Lower leg skin (tissue), 4 donors: ENCODE measurements at regions not wholly inside any gene's neighbourhood (a gene's known extent, or its start where the extent isn't known, plus 50 kb on each side); places are given as distances from the start of the nearest gene placed in this dataset.

Experiments
- DNase-seq, 2 donors: peaks; one replicate each; pipeline ENCODE4 v3.0.0-alpha.2; 2019; ENCODE audit warnings: low spot score in 2 of 2
- H3K4me3 ChIP-seq: fragments of 200-600 bp; sonication (generic); 2 replicates; pipeline ENCODE4 v1.5.1; 2017; ENCODE audit warnings: mild to moderate bottlenecking, low read depth; ENCODE audit not compliant: poor library complexity, severe bottlenecking
- CTCF ChIP-seq, 3 donors: fragments of 450-650 bp; IDR thresholded peaks; one replicate each; pipeline ENCODE4 v1.5.1; 2016; ENCODE audit warnings: antibody characterized with exemption in 3 of 3, mild to moderate bottlenecking in 3 of 3, moderate library complexity in 2 of 3
- POLR2A ChIP-seq, 2 donors: fragments of 450-650 bp; IDR thresholded peaks; one replicate each; pipeline ENCODE4 v1.6.1; 2016 to 2017; ENCODE audit warnings: antibody characterized with exemption in 2 of 2, mild to moderate bottlenecking in 1 of 2, moderate library complexity in 1 of 2
- WGBS, 2 donors: methylation state at CpG; one replicate each; pipeline ENCODE4 v1.1.5; 2018; 5-methylcytosine and 5-hydroxymethylcytosine counted together
- intact Hi-C: fragments of 100-400 bp; cut with DNase I; formaldehyde crosslinking; loops from one replicate; pipeline ENCODE4 v1.15.0; 2023; ENCODE audit warnings: low total_unique reads

DNA sequence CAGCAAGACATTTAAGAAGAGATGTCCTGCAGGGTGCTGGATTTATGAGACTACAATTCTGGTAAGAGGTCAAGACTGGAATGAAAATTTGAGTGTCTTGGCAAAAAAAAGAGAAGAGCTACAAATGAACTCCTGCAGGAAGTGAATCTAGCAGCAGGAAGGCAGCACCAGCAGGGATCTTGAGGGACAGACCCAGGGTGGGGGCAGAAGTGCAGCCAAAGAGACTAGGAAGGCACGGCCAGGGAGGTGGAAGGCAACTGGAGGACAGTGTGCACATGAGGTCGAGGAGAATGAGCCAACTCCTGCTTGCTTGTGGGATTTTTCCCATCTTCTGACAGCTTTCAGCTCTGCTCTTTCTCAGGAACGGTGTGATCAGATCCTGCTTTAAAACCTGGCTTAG is 263.2 kb downstream of the BUD13 start:
- peak in 1 of 2 donors; percentile 78 for DNase-seq
- H3K4me3 ChIP-seq: no peak overlapping the region
- 24 to 53% methylated on average over 3 of the region's 3 CpGs for WGBS, 2 donors
- intact Hi-C loops: no loop called here
- TF ChIP-seq CTCF (IDR thresholded peaks at IDR 0.05) (no peak), POLR2A (IDR thresholded peaks at IDR 0.05) (no peak)

DNA sequence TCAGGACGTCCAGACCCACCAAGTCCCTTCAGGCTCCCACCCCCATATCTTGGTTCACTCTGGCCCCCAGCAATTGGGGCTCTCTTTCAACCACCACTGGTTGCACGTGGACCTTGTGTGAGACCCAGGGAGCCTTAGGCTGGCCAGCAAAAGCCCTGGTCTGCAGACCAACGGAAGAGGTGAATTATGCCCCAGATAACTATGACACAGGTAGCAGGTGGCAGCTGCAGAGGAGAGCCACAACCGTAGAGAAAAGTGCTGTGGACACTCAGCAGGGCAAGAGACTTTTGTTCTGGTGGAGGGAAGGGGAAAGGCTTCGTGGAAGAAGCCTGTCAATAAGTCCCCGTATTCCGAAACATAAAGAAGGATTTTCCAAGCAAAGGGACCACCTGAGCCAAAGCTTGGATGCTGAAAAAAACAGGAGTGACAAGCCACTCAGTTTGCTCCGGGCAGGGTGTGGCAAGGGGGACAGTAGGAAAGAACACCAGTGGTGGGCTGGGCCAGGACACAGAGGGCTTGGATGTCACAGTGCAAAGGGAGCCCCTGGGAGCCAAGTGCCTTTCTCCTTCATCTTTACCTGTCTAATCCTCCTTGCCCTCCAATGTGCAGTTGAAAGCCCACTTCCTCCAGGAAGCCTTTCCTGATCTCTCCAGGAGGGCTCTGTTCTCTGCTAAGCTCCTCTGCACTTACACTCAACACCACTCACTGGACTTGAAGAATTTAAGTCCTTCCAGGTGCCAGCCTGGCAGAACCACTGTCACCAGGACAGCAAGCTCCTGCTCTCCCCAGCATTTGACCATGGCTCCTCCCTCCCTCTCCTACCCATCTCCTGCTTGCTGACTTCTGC is 264.7 kb downstream of the BUD13 start:
- intact Hi-C loops: no loop called here
- TF ChIP-seq POLR2A (IDR thresholded peaks at IDR 0.05) (no peak), CTCF (IDR thresholded peaks at IDR 0.05) (no peak)
- 74 to 75% methylated on average over 8 of the region's 8 CpGs for WGBS, 2 donors
- no peak overlapping the region for H3K4me3 ChIP-seq
- peak in 1 of 2 donors; percentile 64 for DNase-seq

DNA sequence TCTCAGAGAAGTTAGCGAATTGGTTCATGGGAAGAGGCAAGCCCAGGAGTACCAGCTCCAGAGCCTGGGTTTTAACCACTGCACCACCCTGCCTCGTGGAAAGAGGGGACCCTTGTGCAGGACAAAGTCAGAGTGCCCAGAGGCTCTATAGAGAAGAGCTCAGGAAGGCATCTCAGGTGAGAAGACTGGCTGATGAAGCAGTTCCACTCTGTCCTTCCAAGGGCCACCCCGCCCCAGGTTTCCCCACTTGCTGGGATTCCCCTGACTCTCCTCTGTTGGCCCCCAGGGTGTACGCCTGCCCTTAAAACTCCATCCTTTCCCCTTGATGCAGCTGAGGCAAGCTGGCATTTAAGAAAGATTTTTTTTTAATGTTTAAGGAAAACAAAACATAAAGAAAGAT is 265.8 kb downstream of the BUD13 start:
- no peak overlapping the region for H3K4me3 ChIP-seq
- peak in 1 of 2 donors; percentile 42 for DNase-seq
- intact Hi-C loops: no loop called here
- 66 to 80% methylated on average over 4 of the region's 4 CpGs for WGBS, 2 donors
- TF ChIP-seq CTCF (IDR thresholded peaks at IDR 0.05) (no peak), POLR2A (IDR thresholded peaks at IDR 0.05) (no peak)

DNA sequence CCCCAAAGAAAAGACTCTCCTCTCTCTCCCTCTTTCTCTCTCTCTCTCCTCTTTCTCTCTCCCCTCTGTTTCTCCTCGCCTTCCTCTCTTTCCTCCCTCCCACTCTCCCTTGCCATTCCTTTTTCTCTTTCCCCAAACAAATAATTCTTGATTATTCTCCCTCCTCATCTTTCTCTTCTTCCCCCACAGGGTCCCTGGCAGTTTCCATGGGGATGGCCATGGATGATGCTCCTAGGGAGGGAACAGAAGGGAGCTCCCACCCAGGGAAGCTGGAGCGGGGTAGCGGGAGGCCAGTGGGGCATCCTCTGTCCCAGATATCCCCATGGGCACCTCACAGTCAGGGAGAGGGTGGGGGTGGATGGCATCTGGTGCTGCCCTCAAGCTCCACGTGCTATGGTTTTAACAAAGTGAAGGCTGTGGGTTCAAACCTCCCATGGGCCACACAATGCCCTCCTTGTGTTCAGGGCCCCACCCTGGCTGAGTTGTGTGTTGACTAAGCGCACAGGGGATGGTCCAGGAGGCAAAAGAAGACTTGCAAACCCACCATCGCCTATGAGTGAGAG is 266.4 kb downstream of the BUD13 start:
- peak in 1 of 2 donors; percentile 26 for DNase-seq
- WGBS, 2 donors: 74 to 77% methylated on average over 6 of the region's 6 CpGs
- no peak overlapping the region for H3K4me3 ChIP-seq
- intact Hi-C loops: no loop called here
- TF ChIP-seq CTCF (IDR thresholded peaks at IDR 0.05): no peak
- TF ChIP-seq POLR2A (IDR thresholded peaks at IDR 0.05): no peak

DNA sequence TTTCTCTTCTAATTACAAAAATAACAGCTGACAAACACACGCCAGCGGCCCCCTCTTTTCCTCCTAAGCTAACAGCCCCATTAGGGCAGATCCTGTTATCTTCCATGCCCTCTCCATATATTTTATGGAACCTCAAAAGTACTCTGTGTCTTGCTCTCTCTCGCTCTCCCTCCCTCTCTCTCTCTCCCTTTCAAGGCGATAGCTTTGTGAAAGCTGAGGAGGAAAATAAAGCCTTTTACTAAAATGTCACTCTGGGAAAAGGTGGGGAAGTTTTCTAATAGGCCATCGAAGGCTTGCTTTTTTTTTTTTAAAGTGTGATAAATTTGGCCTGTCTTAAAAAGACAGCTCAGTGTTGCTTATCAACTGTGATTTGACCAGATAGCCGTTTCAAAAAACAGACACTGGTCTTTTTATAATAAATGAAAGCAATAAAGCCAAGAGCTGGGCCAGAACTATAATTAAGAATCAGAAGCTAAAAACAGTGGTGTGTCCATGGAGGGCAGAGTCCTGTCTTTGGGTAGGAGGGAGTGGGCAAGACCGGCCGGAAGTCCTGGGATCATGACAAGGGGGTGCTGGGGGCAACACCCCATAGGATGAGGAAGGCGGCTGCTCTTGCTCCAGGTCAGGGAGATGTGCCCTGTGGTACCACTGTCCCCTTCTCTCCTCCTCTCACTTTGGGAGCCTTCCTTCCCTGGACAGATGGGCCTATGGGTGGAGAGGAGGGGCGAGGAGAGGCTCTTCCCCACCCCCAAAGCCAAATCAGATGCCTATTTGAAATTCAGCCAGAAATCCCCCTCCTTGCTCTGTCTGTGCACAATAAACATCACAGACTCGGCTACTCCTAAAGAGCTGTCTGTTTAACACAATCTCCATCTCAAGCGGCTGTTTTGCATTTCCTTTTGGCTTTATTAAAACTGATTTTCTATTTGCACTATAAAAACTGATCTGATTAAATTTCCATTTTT is 267.2 kb downstream of the BUD13 start:
- 59 to 63% methylated on average over 12 of the region's 12 CpGs for WGBS, 2 donors
- peak in 1 of 2 donors; percentile 13 for DNase-seq
- no peak overlapping the region for H3K4me3 ChIP-seq
- TF ChIP-seq POLR2A (IDR thresholded peaks at IDR 0.05) (no peak), CTCF (IDR thresholded peaks at IDR 0.05) (no peak)
- intact Hi-C loops: no loop called here
